Activated CD8-positive, alpha-beta memory T cell treated with anti-CD3 and anti-CD28 coated beads, Interleukin-2, amount 50 U/mL, for 48 hours (primary cell): ENCODE measurements at regions not wholly inside any gene's neighbourhood (a gene's known extent, or its start where the extent isn't known, plus 50 kb on each side); places are given as distances from the start of the nearest gene placed in this dataset.
"Not testable (repeated sequence)": the region's sequence is repeated elsewhere in the genome, so short reads cannot be mapped to it uniquely, and the experiment has no call there.

Experiments
- DNase-seq: peaks from one replicate; pipeline ENCODE4 v3.0.0-alpha.2; 2020

DNA sequence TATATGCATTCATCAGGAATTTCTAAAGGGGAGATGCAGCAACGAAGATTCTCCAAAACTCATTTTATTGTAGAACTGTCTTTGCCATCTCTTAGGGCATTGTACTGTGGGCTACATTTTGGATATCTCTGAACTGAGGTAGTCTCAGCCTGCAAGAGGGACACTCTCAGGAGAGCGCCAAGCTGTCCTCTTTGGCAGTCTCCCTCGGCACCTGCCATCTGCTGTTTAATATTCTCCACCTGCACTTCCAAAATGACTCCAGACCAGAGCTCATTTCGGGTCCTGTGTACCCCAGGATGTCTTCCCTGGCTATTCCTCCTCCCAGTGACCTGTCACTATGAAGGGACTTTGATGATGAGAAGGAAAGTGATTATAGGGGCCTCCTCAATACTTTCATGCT lies 356.3 kb upstream of the C1orf174 start:
- no peak for DNase-seq

DNA sequence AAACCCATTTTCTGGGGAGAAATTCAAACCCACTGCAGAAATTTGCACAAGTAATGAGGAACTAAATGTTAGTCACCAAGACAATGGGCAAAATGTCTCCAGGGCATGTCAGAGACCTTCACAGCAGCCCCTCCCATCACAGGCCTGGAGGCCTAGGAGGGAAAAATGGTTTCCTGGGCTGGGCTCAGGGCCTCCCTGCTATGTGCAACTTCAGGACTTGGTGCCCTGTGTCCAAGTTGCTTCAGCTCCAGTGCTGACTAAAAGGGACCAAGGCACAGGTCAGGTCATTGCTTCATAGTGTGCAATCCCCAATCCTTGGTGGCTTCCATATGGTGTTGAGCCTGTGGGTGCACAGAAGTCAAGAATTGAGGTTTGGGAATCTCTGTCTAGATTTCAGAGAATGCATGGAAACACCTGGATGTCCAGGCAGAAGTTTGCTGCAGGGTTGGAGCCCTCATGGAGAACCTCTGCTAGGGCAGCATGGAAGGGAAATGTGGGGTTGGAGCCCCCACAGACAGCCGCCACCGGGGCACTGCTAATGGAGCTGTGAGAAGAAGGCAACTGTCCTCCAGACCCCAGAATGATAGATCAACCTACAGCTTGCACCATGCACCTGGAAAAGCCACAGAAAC lies 358.2 kb upstream of the C1orf174 start:
- DNase-seq = not testable (repeated sequence)

DNA sequence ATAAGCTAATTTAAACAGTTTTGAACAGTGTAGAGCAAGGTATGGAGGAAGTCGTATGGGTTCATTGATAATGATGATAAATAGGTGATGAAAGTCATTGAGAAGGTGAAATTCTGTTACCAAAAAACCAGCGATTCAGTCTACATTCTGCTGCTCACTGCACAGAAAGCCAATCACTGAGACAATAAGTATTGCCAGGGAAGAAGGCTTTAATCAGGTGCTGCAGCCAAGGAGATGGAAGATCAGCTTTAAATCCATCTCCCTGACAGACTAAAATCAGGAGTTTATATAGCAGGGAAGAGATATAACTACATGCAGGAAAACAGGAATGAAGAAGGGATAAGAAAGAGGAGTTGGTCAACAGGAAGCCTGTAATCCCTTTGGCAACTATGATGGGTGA lies 361.3 kb upstream of the C1orf174 start:
- DNase-seq = no peak

DNA sequence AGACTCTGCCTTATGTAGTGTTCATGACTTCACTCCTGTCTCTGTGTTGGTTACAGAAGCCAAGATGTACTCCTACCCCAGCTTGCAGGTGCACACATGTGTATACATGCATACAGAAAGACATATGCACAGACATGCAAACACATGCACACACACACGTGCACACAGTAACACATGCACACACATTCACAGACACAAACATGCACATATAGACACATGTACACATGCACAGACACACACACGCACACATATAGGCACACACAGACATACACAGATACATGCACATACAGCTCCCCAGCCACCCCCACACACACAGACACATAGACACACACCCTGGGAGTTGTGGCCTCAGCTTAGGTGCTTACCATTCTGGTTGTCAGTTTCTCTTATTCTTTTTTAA lies 362.6 kb upstream of the C1orf174 start:
- no peak for DNase-seq

DNA sequence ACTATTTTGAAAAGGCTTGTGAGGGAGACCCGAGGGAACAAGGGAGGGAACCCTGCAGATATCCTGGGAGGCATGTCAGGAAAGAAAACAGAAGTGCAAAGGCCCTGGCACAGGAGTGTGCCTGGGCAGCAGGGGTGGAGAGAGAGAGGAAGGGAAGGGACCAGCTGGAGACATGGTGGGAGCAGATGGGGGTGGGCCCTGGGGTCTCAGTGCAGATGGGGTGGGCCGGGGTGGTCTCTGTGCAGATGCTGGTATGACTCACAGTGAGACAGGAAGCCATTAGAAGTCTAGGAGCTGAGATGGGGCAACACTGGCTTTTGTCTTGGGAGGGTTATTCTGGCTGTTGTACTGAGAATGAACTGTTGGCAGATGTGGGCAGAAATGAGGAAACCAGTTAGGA lies 363.6 kb upstream of the C1orf174 start:
- no peak for DNase-seq

DNA sequence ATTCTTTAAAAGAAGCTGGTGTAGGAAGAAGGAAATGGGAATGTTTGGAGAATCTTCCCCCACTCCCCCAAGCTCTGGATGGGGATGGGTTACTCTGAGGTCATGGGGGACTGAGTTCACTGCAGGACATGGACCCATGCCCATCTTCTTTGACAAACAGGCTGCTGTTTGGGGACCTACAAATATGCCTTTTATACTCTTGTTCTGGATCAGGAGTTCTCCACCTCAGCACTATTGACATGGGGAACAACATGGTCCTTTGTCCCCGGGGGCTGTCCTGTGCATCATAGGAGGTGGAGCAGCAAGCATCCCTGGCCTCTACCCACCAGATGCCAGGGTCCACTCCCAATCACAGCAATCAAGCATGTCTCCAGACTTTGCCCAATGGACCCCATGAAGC lies 365.8 kb upstream of the C1orf174 start:
- no peak for DNase-seq

DNA sequence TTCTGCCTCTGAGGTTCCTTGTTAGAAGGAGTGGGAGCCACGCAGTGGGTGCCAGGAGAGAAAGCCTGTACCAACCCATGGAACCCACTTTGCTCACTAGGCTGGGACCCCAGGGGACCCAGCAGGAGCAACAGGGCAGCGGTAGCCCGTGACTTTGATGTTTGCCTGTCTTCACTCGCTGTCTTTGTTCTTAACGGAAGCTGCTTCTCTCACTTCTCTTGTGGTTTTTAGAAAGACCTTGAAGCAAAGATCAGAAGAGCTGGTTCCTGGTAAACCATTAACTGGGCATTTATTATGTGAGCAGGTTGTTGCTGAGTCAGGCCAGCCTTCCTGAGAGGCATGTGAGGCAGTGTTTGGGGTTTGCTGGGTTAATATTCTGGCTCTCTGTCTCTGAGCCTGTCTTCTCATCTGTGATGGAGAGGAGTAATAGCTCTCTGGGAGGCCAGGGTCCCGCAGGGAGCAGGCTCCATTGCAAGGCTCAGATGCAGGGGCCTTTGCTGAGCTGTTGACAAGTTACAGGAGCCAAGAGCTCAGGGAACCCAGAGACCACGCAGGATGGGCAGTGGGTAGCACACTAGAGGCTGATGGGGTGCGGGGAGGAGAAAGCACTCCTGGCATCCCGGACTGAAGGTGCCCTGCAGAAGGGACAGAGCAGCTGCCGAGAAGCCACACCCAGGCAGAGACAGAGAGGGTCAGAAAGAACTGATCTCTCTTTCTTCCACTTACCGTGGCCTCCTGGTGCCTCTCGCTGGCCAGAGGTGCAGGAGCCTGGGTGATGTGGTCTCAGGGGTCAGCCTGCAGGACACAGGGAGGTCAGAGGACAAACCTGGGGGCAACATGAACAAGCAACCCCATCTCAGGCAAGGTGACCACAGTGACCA lies 367.5 kb upstream of the C1orf174 start:
- no peak for DNase-seq

DNA sequence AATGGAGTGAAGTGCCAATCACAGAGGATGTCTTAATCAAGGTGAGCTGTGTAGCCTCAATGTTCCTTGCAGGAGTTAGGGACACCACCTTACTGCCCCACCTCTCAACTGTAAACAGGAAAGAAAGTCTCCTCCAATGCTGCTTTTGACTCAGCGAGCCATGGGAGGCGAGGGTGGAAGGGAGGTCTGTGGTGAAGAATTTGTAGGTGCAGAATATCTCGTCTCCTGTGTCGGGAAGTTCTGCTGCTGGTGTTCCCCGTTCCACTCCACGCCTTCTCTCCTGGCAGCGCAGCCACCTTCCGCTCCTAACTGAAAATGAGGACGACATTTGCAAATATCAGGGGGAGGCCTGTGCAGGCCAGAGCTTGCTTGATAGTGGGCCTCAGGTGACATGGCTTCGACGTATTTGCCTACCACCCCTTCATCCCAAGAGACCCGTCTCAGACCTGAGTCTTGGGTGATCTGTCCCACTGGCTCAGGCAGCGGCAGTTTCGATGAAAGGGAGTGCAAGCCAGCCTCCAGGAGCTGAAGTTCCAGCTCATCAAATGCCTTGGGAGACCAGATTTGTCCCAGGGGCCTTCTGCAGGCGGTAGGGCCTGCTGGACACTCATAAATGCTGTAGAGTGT lies 368.3 kb upstream of the C1orf174 start:
- no peak for DNase-seq

DNA sequence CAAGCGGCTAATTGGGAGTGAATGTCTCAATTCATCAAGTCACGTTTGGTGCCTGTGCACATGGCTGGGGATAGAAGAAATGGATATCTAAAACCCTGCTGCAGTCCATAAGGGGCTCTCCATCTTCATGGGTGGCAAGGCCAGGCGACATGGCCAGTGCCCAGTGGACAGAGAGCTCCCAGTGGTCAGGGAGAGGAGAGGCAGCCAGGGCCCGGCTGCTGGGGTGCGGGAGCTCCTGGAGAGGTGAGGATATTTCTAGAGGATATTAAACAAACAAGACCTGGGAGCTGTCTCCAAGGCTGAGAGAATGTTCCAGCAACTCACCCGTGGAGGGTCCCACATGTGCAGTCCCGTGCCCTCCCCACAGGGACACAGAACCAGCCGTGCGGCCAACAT lies 368.8 kb upstream of the C1orf174 start:
- DNase-seq = no peak

DNA sequence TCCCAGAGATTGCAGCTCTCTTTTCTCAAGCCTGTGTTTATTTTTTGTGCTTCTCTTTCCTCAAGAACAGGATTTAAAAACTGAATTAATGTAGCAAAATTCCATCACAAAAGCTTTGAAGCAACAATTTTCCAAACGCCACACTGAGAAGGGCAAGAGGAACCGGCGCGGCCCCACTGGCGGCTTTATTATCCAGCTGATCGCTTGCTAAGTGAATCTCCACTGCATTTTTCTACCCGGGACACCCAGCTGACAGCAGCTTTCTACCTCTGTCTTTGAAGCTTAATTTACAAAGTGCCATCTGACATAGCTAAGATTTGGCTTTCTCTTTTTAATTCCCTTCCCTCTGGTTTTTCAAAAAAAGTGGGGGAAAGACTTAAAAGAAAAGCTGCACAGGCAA lies 369.3 kb upstream of the C1orf174 start:
- DNase-seq = no peak

DNA sequence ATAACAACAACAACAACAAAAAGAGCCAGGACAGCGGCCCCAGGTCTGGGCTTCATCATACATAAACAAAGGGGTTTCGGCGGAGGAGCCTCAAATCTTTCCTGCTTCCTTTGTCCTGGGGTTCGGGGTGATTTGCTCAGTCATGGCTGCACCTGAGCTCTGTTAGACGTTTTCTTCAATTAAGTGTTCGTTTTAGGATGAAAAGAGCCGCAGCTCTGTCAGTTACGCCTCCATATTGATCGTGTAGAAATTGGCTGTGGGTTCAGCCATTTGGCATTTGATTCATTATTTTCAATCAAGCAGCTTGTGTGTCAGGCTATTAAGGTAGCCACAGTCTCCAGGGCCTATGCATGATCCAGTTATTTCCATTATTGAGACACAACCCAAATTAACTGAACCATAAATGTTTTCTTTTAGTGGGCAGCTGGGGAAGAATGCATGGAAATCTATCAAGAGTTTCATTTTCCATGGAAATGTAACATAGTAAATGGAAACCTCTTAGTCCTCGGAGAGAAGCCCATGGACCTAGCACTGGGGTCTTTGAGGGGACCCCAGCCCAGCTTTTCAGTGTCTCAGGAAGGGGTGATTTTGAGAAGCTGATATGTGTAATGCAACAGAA lies 370.0 kb upstream of the C1orf174 start:
- no peak for DNase-seq

DNA sequence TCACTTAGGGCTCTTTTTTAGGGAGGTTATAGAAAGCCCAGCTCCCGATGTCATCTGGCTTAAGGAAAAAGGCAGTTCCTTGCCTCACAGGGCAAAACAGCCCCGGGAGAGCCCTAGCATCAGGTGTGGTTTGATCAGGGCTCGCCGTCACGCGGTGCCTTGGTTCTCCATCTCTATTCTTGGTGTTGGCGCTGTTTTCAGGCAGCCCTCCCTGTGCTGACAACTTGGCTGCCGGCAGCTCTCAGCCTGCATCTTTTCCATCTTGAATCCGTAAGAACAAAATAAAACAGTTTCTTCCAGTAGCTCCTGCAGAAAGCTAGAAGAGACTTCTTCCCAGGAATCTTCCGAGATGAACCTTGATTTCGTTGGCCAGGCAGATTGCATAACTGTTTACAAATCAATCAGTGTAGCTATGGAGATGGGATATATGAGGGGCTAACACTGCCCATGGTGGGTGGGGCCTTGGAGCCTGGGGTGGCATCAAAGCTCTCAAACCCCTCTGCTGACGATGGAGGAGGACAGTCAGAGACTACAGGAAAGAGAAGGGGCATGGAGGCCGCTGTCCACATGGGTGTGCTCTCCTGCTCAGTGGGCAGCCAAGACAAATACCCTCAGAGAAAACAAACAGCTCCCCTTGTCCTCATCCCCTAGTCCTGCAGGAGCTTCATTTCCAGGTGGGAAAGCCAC lies 370.7 kb upstream of the C1orf174 start:
- DNase-seq = no peak

DNA sequence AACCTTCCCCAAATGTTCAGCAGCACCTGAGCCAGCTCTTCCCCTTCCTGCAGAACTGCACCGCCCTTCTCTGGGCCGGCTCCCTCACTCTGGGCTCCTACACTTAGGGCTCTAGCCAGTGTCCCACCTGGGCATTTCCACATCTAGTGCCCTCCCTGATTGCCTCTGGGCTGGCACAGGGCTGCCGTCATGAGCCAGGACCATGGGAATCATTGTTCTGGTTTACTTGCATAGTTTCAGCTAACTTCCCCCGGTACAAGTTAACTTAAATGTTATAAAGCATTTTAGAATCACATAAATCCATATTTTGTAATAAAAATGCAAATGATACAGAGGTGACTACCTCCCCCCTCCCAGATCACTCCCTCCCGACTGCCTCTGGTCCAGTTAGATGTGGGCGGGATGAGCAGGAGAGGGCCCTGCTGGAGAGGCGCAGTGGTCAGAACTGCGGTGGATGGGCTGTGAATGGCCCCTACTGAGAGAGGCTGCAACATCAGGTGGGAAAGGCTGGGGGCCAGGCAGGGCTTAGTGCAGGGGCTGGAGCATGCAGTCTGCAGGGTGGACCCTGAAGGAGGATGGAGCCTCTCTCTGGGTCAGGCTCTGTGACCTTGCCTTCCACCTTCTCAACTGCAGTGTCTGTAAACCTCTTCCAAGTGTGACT lies 371.4 kb upstream of the C1orf174 start:
- no peak for DNase-seq

DNA sequence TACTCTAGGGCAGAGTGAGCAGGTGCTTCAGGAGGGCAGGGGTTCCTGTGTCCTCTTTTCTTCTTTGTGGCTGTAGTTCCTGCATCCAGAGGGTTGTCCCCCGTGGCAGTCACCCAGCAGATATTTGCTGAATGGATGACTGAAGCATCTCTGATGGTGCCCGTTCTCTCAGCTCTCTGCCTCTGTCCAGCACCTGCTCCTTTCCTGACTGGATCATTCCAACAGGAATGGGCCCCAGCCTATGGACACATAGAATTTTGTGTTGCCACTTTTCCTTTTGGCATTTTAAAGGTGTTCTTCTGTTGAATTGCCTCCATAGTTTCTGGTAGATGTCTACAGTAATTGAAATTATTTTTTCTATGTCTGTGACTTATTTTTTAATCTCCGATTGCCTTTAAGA lies 372.5 kb upstream of the C1orf174 start:
- DNase-seq = no peak

DNA sequence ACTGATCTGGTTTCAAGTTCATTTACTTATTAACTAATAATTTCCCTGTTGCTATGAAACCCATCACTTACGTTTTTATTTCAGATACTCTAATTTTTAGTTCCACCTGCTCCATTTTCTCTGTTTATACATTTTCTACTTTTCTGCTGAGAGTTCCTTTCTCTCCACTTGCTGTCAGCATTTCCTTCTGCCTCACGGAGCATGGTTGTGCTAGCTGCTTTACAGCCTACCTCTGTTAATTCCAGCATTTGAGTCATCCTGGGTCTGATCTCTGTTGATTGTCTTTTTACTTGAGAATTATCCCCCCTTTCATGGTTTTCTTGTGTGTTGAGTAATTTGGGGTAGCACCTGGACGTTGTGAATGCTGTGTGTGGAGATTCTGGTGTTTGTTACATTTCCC lies 373.2 kb upstream of the C1orf174 start:
- DNase-seq = no peak

DNA sequence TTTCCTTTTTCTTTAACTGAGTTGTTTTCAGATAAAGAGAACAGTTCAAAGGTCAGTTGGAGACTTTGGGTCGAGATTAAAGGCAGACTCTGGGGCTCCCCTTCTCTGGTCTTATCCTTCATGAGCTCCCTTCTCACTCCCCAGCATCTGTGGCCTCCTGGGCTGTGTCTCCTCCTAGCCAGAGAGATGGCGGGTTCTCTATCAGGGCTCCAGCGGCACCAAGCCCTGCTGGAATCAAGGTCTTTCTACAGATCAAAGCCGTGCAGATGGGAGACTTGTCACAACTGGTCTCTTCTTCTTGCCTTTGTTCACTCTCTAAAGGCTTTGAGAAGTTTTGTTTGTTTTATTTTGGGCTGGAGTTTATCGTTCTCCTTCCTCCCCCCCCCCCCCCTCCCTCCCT lies 373.7 kb upstream of the C1orf174 start:
- no peak for DNase-seq

DNA sequence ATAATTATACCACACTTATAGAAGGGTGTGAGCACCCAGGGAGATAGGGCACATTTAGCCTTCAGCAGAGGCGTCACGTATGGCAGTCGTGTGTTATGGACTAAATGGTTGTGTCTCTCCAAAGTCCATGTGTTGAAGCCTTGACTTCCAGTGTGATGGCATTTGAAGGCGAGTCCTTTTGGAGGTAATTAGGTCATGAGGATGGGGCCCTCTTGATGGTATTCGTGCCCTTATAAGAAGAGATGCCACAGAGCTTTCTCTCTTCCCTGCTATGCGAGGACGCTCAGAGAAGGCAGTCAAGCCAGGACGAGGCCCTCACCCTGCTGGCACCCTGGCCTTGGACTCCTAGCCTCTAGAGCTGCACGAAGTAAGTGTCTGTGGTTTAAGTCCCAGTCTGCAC lies 375.0 kb upstream of the C1orf174 start:
- no peak for DNase-seq

DNA sequence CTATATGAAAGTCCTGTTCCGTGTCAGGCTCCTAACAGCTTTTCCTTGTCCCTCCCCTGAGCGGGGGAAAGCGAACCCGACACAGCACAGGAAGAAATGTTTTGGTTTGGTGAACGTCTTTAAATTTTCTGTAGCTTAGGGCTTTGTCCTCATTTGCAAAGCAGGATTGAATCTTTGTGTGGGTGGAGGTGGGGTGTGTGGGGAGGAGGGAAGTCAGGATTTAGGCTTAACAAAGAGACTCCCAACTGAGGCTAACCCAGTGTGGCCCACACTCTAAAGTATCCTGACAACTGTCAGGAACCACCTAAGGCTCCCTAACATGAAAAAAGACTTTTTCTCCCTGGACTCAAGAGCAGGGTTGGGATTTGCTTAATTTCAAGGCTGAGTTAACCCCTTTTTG lies 376.2 kb upstream of the C1orf174 start:
- no peak for DNase-seq

DNA sequence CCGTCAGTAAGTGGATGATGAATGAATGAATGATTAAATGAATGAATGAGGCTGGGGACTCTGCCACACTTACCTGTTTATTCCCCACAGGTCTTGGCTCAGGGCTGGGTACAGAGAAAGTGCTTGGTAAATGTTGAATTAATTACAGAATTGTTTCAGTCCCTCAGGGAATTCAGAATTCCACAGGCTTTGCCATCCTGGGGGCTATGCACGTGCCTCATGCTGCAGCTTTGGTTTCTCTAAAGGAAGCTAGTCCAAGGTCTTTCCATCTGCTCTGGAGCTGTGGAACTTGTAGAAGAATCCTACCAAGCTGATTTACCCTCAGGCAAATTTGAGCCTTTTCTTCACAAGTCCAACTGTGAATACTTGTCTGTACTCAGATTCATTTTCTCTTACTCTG lies 376.8 kb upstream of the AJAP1 start:
- no peak for DNase-seq

DNA sequence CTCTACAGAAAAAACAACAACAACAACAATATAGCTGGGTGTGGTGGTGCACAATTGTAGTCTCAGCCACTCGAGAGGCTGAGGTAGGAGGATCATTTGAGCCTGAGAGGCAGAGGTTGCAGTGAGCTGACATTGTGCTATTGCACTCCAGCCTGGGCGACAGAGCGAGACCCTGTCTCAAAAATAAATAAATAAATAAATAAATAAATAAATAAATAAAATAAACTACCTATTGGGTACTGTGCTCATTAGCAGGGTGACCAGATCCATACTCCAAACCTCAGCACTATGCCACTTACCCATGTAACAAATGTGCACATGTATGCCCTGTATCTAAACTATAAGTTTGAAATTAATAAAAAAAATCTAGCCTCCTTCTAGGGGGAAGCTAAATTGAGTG lies 369.4 kb upstream of the AJAP1 start:
- DNase-seq = no peak

DNA sequence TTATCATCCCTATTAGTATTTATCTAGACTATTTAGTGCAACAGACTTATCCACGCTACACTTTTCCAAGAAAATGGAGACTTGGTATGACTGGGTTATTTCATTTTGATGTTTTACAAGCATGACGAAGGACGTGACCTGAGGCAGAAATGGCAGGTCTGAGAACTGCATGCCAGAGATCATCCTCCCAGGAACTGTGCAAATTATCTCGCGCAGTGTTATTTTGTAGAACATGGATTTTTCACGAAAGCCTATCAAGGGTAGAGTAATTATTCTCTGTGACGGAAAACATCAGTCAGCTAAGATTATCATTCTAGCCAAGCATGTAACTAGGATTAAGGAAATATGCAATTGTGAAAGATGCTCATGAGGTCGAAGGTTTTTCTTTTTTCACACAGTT lies 361.5 kb upstream of the AJAP1 start:
- DNase-seq = no peak

DNA sequence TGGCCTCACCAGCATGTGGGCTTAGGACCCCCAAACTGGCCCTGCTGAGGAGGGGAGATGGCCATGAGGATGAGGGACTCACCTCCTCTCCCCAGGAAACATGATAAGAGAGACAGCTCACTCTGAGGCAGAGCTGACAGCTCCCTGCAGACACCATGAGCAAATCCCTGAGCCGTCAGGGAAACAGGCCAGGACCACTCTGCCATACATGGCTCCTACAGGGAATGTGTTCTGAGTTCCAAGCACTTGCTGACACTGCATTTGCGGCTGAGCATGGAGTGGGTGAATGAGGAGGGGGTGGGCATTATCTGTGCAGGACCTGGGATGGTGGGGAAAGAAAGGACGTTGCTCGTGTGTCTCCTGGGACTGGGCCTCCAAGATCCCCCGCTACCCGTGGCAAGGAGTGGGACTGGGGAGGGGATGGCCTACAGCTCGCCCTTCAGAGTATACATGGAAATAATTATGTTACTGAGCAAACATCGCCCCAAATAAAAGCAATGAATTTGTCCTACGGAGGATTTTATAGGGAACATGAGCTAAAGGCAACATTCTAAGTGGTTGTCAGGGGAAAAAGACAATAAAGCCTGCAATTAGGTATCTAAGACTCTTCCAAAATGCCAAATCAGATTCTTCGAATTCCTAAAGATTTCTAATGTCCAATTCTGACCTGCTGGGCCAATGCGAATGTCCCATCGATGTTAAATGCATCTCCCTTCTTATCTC lies 355.9 kb upstream of the AJAP1 start:
- no peak for DNase-seq
